Vagina (tissue), 2 donors: ENCODE measurements at regions not wholly inside any gene's neighbourhood (a gene's known extent, or its start where the extent isn't known, plus 50 kb on each side); places are given as distances from the start of the nearest gene placed in this dataset.

Source experiments
- POLR2AphosphoS5 ChIP-seq, 2 donors: sonication (generic); formaldehyde crosslinking; IDR thresholded peaks; one replicate each; pipeline ENCODE4 v1.9.0; 2017; ENCODE audit warnings: antibody characterized with exemption in 2 of 2, mild to moderate bottlenecking in 2 of 2, low read depth in 1 of 2; ENCODE audit not compliant: insufficient read depth in 1 of 2
- TF ChIP-seq, protein P1 (sequence below), 3 experiments: fragments of 450-650 bp in 2 of 3; fragments of 200-600 bp in 1 of 3; sonication (generic) in 1 of 3; IDR thresholded peaks; one replicate each; pipeline ENCODE4 v1.5.1; 2017 to 2019; ENCODE audit warnings: antibody characterized with exemption in 3 of 3, mild to moderate bottlenecking in 2 of 3, moderate library complexity in 2 of 3

- TF ChIP-seq, protein P1, sequence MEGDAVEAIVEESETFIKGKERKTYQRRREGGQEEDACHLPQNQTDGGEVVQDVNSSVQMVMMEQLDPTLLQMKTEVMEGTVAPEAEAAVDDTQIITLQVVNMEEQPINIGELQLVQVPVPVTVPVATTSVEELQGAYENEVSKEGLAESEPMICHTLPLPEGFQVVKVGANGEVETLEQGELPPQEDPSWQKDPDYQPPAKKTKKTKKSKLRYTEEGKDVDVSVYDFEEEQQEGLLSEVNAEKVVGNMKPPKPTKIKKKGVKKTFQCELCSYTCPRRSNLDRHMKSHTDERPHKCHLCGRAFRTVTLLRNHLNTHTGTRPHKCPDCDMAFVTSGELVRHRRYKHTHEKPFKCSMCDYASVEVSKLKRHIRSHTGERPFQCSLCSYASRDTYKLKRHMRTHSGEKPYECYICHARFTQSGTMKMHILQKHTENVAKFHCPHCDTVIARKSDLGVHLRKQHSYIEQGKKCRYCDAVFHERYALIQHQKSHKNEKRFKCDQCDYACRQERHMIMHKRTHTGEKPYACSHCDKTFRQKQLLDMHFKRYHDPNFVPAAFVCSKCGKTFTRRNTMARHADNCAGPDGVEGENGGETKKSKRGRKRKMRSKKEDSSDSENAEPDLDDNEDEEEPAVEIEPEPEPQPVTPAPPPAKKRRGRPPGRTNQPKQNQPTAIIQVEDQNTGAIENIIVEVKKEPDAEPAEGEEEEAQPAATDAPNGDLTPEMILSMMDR (IDR thresholded peaks at IDR 0.05): no peak
- no peak for TF ChIP-seq POLR2AphosphoS5 (IDR thresholded peaks at IDR 0.05; ENCODE audit: insufficient read depth in 1 of 2, low read depth in 1 of 2)
These were observed 136.3 kb downstream of the TENT4A start for GRCh38 chr5:6849316-6850105.
